ENCODE measurements at regions not wholly inside any gene's neighbourhood (a gene's known extent, or its start where the extent isn't known, plus 50 kb on each side); places are given as distances from the start of the nearest gene placed in this dataset.

DNA sequence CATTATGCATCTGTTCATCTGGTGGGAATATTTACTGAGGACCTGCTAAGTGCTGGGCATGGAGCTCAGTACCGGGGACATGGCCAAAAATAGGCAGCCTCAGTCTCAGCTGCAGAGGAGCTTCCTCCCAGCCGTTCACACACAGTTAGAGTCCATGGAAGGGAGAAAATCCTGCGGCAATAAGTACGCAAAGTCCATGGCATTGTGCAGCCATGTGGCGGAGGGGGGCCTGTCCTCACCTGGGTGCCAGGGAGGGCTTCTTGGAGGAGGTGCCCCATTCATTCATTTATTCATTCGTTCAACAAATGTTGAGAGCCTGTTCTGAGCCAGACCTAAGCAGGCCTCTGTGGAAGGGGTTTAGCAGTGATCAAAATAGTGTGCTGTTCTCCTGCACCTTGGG, 59.3 kb upstream of the ANO1 start:
- no peaks in the 10 kb centered on the region for H3K36me3 ChIP-seq (ENCODE audit: control insufficient read depth, insufficient read depth, low read length)
- no peak overlapping the region for H3K4me3 ChIP-seq (ENCODE audit: low read depth, low read length)
- no peak overlapping the region for H3K27ac ChIP-seq
- no peaks in the 10 kb centered on the region for H3K4me1 ChIP-seq
- no peaks in the 10 kb centered on the region for H3K27me3 ChIP-seq (ENCODE audit: control insufficient read depth, insufficient read depth, low read length)
- no peak overlapping the region for H3K4me2 ChIP-seq (ENCODE audit: low read length)
- TF ChIP-seq, protein P1, sequence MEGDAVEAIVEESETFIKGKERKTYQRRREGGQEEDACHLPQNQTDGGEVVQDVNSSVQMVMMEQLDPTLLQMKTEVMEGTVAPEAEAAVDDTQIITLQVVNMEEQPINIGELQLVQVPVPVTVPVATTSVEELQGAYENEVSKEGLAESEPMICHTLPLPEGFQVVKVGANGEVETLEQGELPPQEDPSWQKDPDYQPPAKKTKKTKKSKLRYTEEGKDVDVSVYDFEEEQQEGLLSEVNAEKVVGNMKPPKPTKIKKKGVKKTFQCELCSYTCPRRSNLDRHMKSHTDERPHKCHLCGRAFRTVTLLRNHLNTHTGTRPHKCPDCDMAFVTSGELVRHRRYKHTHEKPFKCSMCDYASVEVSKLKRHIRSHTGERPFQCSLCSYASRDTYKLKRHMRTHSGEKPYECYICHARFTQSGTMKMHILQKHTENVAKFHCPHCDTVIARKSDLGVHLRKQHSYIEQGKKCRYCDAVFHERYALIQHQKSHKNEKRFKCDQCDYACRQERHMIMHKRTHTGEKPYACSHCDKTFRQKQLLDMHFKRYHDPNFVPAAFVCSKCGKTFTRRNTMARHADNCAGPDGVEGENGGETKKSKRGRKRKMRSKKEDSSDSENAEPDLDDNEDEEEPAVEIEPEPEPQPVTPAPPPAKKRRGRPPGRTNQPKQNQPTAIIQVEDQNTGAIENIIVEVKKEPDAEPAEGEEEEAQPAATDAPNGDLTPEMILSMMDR (IDR thresholded peaks at IDR 0.05): no peak
- no peak overlapping the region for H3K9ac ChIP-seq
- no peaks in the 10 kb centered on the region for H3K9me3 ChIP-seq (ENCODE audit: control insufficient read depth, low read length)
- H3K79me2 ChIP-seq: no peaks in the 10 kb centered on the region
- no peak overlapping the region for H2AFZ ChIP-seq

GRCh38 chr11:70019576-70020011, 58.5 kb upstream of the ANO1 start:
- Histone ChIP-seq H3K4me3 (ENCODE audit: low read depth, low read length) (no peak overlapping the region), H3K79me2 (no peaks in the 10 kb centered on the region), H3K27me3 (ENCODE audit: control insufficient read depth, insufficient read depth, low read length) (no peaks in the 10 kb centered on the region), H3K9me3 (ENCODE audit: control insufficient read depth, low read length) (no peaks in the 10 kb centered on the region), H3K9ac (no peak overlapping the region), H3K36me3 (ENCODE audit: control insufficient read depth, insufficient read depth, low read length) (no peaks in the 10 kb centered on the region), H3K4me1 (no peaks in the 10 kb centered on the region), H2AFZ (no peak overlapping the region), H3K27ac (no peak overlapping the region), H3K4me2 (ENCODE audit: low read length) (no peak overlapping the region)
- TF ChIP-seq, protein P1 (IDR thresholded peaks at IDR 0.05): no peak

DNA sequence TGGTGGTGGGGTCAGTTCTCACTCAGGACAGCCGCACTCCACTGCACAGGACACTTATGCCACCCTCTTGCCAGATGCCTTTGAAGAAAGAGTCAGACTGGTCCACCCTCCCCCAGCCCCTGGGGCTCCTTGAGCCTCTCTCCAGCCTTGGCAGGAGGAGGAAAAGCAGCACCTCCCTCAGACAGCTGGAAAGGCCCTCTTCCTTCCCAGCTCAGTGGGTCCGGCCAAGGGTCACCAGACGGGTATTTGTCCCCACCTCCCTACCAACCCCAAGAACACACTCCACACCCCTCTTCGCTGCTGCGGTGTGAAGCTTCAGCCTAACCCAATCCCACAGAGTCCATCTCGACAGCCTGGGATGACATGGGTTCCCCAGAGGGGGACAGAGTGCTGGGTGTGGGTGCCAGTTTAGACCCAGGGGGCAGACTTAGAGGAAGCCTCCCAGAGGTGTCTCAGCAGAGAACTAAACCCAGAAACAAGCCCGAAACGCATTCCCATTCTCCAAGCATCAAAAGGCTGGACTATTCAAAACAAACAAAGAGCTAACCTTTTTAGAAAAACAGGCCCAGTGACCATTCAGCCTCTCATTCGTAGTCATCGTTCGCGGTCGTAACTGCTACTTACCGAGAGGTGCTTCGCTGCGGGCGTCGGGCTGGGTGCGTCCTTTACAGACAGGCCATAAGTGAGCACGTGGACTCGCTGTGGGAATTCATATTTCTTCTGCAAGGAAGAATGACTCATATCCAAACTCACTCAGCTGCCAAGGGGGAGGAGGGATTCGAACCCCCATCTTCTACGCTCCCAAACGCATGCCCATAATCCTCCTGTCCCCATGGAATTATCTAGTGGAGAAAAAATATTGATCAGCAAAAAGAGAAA, 57.5 kb upstream of the ANO1 start:
- no peak overlapping the region for H3K4me3 ChIP-seq (ENCODE audit: low read depth, low read length)
- TF ChIP-seq, protein P1 (IDR thresholded peaks at IDR 0.05): no peak
- no peaks in the 10 kb centered on the region for H3K9me3 ChIP-seq (ENCODE audit: control insufficient read depth, low read length)
- H3K4me1 ChIP-seq: no peaks in the 10 kb centered on the region
- H3K27ac ChIP-seq: no peak overlapping the region
- H3K36me3 ChIP-seq (ENCODE audit: control insufficient read depth, insufficient read depth, low read length): no peaks in the 10 kb centered on the region
- no peak overlapping the region for H3K9ac ChIP-seq
- H3K27me3 ChIP-seq (ENCODE audit: control insufficient read depth, insufficient read depth, low read length): no peaks in the 10 kb centered on the region
- no peak overlapping the region for H2AFZ ChIP-seq
- H3K4me2 ChIP-seq (ENCODE audit: low read length): no peak overlapping the region
- no peaks in the 10 kb centered on the region for H3K79me2 ChIP-seq

GRCh38 chr11:70021586-70021985, 56.5 kb upstream of the ANO1 start:
- H3K27me3 ChIP-seq (ENCODE audit: control insufficient read depth, insufficient read depth, low read length): no peaks in the 10 kb centered on the region
- H2AFZ ChIP-seq: no peak overlapping the region
- no peak overlapping the region for H3K27ac ChIP-seq
- no peaks in the 10 kb centered on the region for H3K4me1 ChIP-seq
- H3K9ac ChIP-seq: no peak overlapping the region
- no peak overlapping the region for H3K4me3 ChIP-seq (ENCODE audit: low read depth, low read length)
- H3K4me2 ChIP-seq (ENCODE audit: low read length): no peak overlapping the region
- no peaks in the 10 kb centered on the region for H3K36me3 ChIP-seq (ENCODE audit: control insufficient read depth, insufficient read depth, low read length)
- H3K9me3 ChIP-seq (ENCODE audit: control insufficient read depth, low read length): no peaks in the 10 kb centered on the region
- TF ChIP-seq, protein P1 (IDR thresholded peaks at IDR 0.05): no peak
- no peaks in the 10 kb centered on the region for H3K79me2 ChIP-seq

All from parathyroid adenoma (tissue), 2 donors.